ENCODE measurements at regions not wholly inside any gene's neighbourhood (a gene's known extent, or its start where the extent isn't known, plus 50 kb on each side); places are given as distances from the start of the nearest gene placed in this dataset.

DNA sequence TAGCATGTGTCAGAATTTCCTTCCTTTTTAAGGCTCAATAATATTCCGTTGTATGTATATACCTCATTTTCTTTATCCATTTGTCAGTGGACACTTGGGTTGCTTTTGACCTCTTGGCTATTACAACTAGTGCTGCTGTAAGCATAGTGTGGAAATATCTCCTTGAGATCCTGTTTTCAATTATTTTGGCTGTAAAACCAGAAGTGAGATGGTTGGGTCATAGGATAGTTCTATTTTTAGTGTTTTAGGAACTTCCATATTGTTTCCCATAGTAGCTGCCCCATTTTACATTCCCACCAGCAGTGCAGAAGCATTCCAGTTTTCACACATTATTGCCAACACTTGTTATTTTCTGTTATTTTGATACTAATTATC is 70.4 kb upstream of the C15orf39 start:
- ChIA-PET CTCF (ENCODE audit: low intra/inter-chr PET ratio, low total read pairs) (no interaction called here), POLR2A (no interaction called here)
- Histone ChIP-seq H3K79me2 (ENCODE audit: insufficient read depth, low read length) (no peaks in the 10 kb centered on the region), H3K36me3 (replicated peaks in 1 of 2; ENCODE audit: control insufficient read depth in 1 of 2, insufficient read depth in 2 of 2, low read length in 2 of 2) (no peaks in the 10 kb centered on the region), H3K4me2 (ENCODE audit: low read depth, low read length) (no peak overlapping the region), H3K9ac (ENCODE audit: insufficient read depth, low read depth, low read length) (no peak overlapping the region), H3K4me1 (ENCODE audit: insufficient read depth, low read length) (peaks cover 20% of the 10 kb centered on the region), H3K9me3 (ENCODE audit: low read length) (no peaks in the 10 kb centered on the region), H3K4me3 (replicated peaks in 1 of 3; ENCODE audit: insufficient read depth in 1 of 3, low read depth in 2 of 3, low read length in 3 of 3) (no peak overlapping the region), H4K20me1 (ENCODE audit: insufficient read depth, low read length) (no peaks in the 10 kb centered on the region), H3K27ac (ENCODE audit: extremely low read length, insufficient read depth, low read length) (no peak overlapping the region), H2AFZ (ENCODE audit: low read length) (no peak overlapping the region), H3K27me3 (ENCODE audit: control insufficient read depth in 1 of 2, insufficient read depth in 2 of 2, low read length in 2 of 2) (no peaks in the 10 kb centered on the region)
- intact Hi-C loops (cut with micrococcal nuclease; ENCODE audit: unreplicated experiment): no loop called here
- no peak for FAIRE-seq
- 96% methylated on average over 1 of the region's 1 CpG for WGBS (ENCODE audit: low lambda C conversion rate)
- TF ChIP-seq ZNF562 (CRISPR knock-in tag; IDR thresholded peaks at IDR 0.05; ENCODE audit: borderline replicate concordance): no peak
- TF ChIP-seq ZNF7 (CRISPR knock-in tag; IDR thresholded peaks at IDR 0.05): peak; percentile 49; the same call in 1 of the 2 replicates
- ATAC-seq: no peak
- no TSS peak for BruUV-seq (replicated peaks)
- in situ Hi-C loops (cut with HindIII; ENCODE audit: extremely low pct_ligation_motif_present, low pct_unique_long_range_greater_than_20kb): no loop called here
- no peak for DNase-seq (ENCODE audit: low spot score)

DNA sequence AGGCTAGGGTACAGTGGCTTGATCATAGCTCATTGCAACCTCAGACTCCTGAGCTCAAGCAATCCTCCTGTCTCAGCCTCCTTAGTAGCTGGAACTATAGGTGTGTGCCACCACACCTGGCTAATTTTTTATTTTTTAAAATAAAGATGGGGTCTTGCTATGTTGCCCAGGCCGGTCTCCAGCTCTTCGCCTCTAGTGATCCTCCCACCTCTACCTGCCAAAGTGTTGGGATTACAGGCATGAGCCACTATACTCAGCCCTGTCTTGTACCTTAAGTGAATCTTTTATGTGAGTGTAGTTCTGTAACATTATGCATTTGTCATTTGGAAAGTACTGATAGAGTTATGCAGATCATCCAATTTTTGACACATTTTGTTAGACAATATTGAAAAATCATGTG is 66.9 kb upstream of the C15orf39 start:
- H3K27ac ChIP-seq (ENCODE audit: extremely low read length, insufficient read depth, low read length): no peak overlapping the region
- WGBS (ENCODE audit: low lambda C conversion rate): 100% methylated on average over 2 of the region's 2 CpGs
- in situ Hi-C loops (cut with HindIII; ENCODE audit: extremely low pct_ligation_motif_present, low pct_unique_long_range_greater_than_20kb) (no loop called here), intact Hi-C loops (cut with micrococcal nuclease; ENCODE audit: unreplicated experiment) (no loop called here)
- peaks cover 51% of the 10 kb centered on the region for H3K4me1 ChIP-seq (ENCODE audit: insufficient read depth, low read length)
- no peaks in the 10 kb centered on the region for H3K36me3 ChIP-seq (replicated peaks in 1 of 2; ENCODE audit: control insufficient read depth in 1 of 2, insufficient read depth in 2 of 2, low read length in 2 of 2)
- no peaks in the 10 kb centered on the region for H4K20me1 ChIP-seq (ENCODE audit: insufficient read depth, low read length)
- H3K9me3 ChIP-seq (ENCODE audit: low read length): no peaks in the 10 kb centered on the region
- H3K27me3 ChIP-seq (ENCODE audit: control insufficient read depth in 1 of 2, insufficient read depth in 2 of 2, low read length in 2 of 2): no peaks in the 10 kb centered on the region
- TF ChIP-seq, protein P1, sequence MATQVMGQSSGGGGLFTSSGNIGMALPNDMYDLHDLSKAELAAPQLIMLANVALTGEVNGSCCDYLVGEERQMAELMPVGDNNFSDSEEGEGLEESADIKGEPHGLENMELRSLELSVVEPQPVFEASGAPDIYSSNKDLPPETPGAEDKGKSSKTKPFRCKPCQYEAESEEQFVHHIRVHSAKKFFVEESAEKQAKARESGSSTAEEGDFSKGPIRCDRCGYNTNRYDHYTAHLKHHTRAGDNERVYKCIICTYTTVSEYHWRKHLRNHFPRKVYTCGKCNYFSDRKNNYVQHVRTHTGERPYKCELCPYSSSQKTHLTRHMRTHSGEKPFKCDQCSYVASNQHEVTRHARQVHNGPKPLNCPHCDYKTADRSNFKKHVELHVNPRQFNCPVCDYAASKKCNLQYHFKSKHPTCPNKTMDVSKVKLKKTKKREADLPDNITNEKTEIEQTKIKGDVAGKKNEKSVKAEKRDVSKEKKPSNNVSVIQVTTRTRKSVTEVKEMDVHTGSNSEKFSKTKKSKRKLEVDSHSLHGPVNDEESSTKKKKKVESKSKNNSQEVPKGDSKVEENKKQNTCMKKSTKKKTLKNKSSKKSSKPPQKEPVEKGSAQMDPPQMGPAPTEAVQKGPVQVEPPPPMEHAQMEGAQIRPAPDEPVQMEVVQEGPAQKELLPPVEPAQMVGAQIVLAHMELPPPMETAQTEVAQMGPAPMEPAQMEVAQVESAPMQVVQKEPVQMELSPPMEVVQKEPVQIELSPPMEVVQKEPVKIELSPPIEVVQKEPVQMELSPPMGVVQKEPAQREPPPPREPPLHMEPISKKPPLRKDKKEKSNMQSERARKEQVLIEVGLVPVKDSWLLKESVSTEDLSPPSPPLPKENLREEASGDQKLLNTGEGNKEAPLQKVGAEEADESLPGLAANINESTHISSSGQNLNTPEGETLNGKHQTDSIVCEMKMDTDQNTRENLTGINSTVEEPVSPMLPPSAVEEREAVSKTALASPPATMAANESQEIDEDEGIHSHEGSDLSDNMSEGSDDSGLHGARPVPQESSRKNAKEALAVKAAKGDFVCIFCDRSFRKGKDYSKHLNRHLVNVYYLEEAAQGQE (IDR thresholded peaks at IDR 0.05; ENCODE audit: borderline replicate concordance in 1 of 2, low read depth in 1 of 2, low read length in 2 of 2): no peak
- TF ChIP-seq, protein P2, sequence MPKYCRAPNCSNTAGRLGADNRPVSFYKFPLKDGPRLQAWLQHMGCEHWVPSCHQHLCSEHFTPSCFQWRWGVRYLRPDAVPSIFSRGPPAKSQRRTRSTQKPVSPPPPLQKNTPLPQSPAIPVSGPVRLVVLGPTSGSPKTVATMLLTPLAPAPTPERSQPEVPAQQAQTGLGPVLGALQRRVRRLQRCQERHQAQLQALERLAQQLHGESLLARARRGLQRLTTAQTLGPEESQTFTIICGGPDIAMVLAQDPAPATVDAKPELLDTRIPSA (CRISPR knock-in tag; IDR thresholded peaks at IDR 0.05; ENCODE audit: borderline replicate concordance): no peak
- TF ChIP-seq ZNF121 (CRISPR knock-in tag; IDR thresholded peaks at IDR 0.05): peak; percentile 71
- H3K79me2 ChIP-seq (ENCODE audit: insufficient read depth, low read length): no peaks in the 10 kb centered on the region
- no peak overlapping the region for H3K4me3 ChIP-seq (replicated peaks in 1 of 3; ENCODE audit: insufficient read depth in 1 of 3, low read depth in 2 of 3, low read length in 3 of 3)
- DNase-seq (ENCODE audit: low spot score) (no peak), FAIRE-seq (no peak), ATAC-seq (no peak)
- BruUV-seq (replicated peaks): no TSS peak
- H3K9ac ChIP-seq (ENCODE audit: insufficient read depth, low read depth, low read length): no peak overlapping the region
- ChIA-PET POLR2A (no interaction called here), CTCF (ENCODE audit: low intra/inter-chr PET ratio, low total read pairs) (no interaction called here)
- H2AFZ ChIP-seq (ENCODE audit: low read length): no peak overlapping the region
- H3K4me2 ChIP-seq (ENCODE audit: low read depth, low read length): no peak overlapping the region

Measured in HepG2 (cell line).